ENCODE measurements at regions not wholly inside any gene's neighbourhood (a gene's known extent, or its start where the extent isn't known, plus 50 kb on each side); places are given as distances from the start of the nearest gene placed in this dataset.

- CTCF ChIA-PET, result interaction anchor here (1.0 kb wide), 1 partner anchor 32 kb away, joined by 4 read pairs; no protein-coding TSS in a partner anchor
- Mint-ChIP-seq H3K36me3 (ENCODE audit: insufficient read depth, unreplicated experiment) (no peaks in the 10 kb centered on the region), H3K27ac (ENCODE audit: unreplicated experiment) (no peak overlapping the region), H3K4me3 (ENCODE audit: low read depth, unreplicated experiment) (no peak overlapping the region), H3K9me3 (ENCODE audit: low read depth, unreplicated experiment) (no peaks in the 10 kb centered on the region), H3K27me3 (ENCODE audit: unreplicated experiment) (no peaks in the 10 kb centered on the region), H3K4me1 (ENCODE audit: low read depth, unreplicated experiment) (no peaks in the 10 kb centered on the region)
- TF ChIP-seq CTCF (IDR thresholded peaks at IDR 0.05; ENCODE audit: unreplicated experiment), result no peak
- BruUV-seq (replicated peaks), result no TSS peak
- no peak for DNase-seq
- intact Hi-C loops (cut with micrococcal nuclease; ENCODE audit: unreplicated experiment), result no loop called here
Observed at GRCh38 chr5:106092455-106092854, 1578.3 kb downstream of the EFNA5 start.

- no TSS peak for BruUV-seq (replicated peaks)
- Mint-ChIP-seq H3K27me3 (ENCODE audit: unreplicated experiment) (no peaks in the 10 kb centered on the region), H3K36me3 (ENCODE audit: insufficient read depth, unreplicated experiment) (no peaks in the 10 kb centered on the region), H3K4me1 (ENCODE audit: low read depth, unreplicated experiment) (no peaks in the 10 kb centered on the region), H3K27ac (ENCODE audit: unreplicated experiment) (no peak overlapping the region), H3K4me3 (ENCODE audit: low read depth, unreplicated experiment) (no peak overlapping the region), H3K9me3 (ENCODE audit: low read depth, unreplicated experiment) (no peaks in the 10 kb centered on the region)
- CTCF ChIA-PET, result no interaction called here
- intact Hi-C loops (cut with micrococcal nuclease; ENCODE audit: unreplicated experiment), result no loop called here
- DNase-seq, result no peak
- no peak for TF ChIP-seq CTCF (IDR thresholded peaks at IDR 0.05; ENCODE audit: unreplicated experiment)
Observed at GRCh38 chr5:106089073-106089472, 1581.7 kb downstream of the EFNA5 start.

GRCh38 chr5:106088462-106088861 is 1582.3 kb downstream of the EFNA5 start:
- H3K27ac Mint-ChIP-seq (ENCODE audit: unreplicated experiment), result no peak overlapping the region
- intact Hi-C loops (cut with micrococcal nuclease; ENCODE audit: unreplicated experiment), result no loop called here
- no peak for DNase-seq
- TF ChIP-seq CTCF (IDR thresholded peaks at IDR 0.05; ENCODE audit: unreplicated experiment), result no peak
- no peaks in the 10 kb centered on the region for H3K27me3 Mint-ChIP-seq (ENCODE audit: unreplicated experiment)
- BruUV-seq (replicated peaks), result no TSS peak
- H3K4me1 Mint-ChIP-seq (ENCODE audit: low read depth, unreplicated experiment), result no peaks in the 10 kb centered on the region
- CTCF ChIA-PET, result no interaction called here
- no peaks in the 10 kb centered on the region for H3K36me3 Mint-ChIP-seq (ENCODE audit: insufficient read depth, unreplicated experiment)
- H3K4me3 Mint-ChIP-seq (ENCODE audit: low read depth, unreplicated experiment), result no peak overlapping the region
- no peaks in the 10 kb centered on the region for H3K9me3 Mint-ChIP-seq (ENCODE audit: low read depth, unreplicated experiment)

GRCh38 chr5:106086352-106086751 is 1584.4 kb downstream of the EFNA5 start:
- CTCF ChIA-PET, result no interaction called here
- intact Hi-C loops (cut with micrococcal nuclease; ENCODE audit: unreplicated experiment), result no loop called here
- no peak for DNase-seq
- no TSS peak for BruUV-seq (replicated peaks)
- no peak for TF ChIP-seq CTCF (IDR thresholded peaks at IDR 0.05; ENCODE audit: unreplicated experiment)
- H3K4me3 Mint-ChIP-seq (ENCODE audit: low read depth, unreplicated experiment), result no peak overlapping the region
- H3K27ac Mint-ChIP-seq (ENCODE audit: unreplicated experiment), result no peak overlapping the region
- H3K36me3 Mint-ChIP-seq (ENCODE audit: insufficient read depth, unreplicated experiment), result no peaks in the 10 kb centered on the region
- no peaks in the 10 kb centered on the region for H3K4me1 Mint-ChIP-seq (ENCODE audit: low read depth, unreplicated experiment)
- H3K9me3 Mint-ChIP-seq (ENCODE audit: low read depth, unreplicated experiment), result no peaks in the 10 kb centered on the region
- H3K27me3 Mint-ChIP-seq (ENCODE audit: unreplicated experiment), result no peaks in the 10 kb centered on the region

- H3K36me3 Mint-ChIP-seq (ENCODE audit: insufficient read depth, unreplicated experiment), result no peaks in the 10 kb centered on the region
- DNase-seq, result no peak
- TF ChIP-seq CTCF (IDR thresholded peaks at IDR 0.05; ENCODE audit: unreplicated experiment), result no peak
- no TSS peak for BruUV-seq (replicated peaks)
- intact Hi-C loops (cut with micrococcal nuclease; ENCODE audit: unreplicated experiment), result no loop called here
- CTCF ChIA-PET, result no interaction called here
- no peak overlapping the region for H3K4me3 Mint-ChIP-seq (ENCODE audit: low read depth, unreplicated experiment)
- H3K27me3 Mint-ChIP-seq (ENCODE audit: unreplicated experiment), result no peaks in the 10 kb centered on the region
- H3K27ac Mint-ChIP-seq (ENCODE audit: unreplicated experiment), result no peak overlapping the region
- H3K9me3 Mint-ChIP-seq (ENCODE audit: low read depth, unreplicated experiment), result no peaks in the 10 kb centered on the region
- H3K4me1 Mint-ChIP-seq (ENCODE audit: low read depth, unreplicated experiment), result no peaks in the 10 kb centered on the region
Observed at GRCh38 chr5:106085556-106085955, 1585.2 kb downstream of the EFNA5 start.

All from Calu3 (cell line).